ENCODE measurements at regions not wholly inside any gene's neighbourhood (a gene's known extent, or its start where the extent isn't known, plus 50 kb on each side); places are given as distances from the start of the nearest gene placed in this dataset.

- TF ChIP-seq FOXM1 (IDR thresholded peaks at IDR 0.05; ENCODE audit: borderline replicate concordance) (no peak), FOXK2 (IDR thresholded peaks at IDR 0.05) (no peak), SUZ12 (IDR thresholded peaks at IDR 0.05) (no peak), HDGF (IDR thresholded peaks at IDR 0.05; ENCODE audit: borderline replicate concordance) (no peak), SP1 (IDR thresholded peaks at IDR 0.05) (no peak), ELF4 (IDR thresholded peaks at IDR 0.05) (no peak), PKNOX1 (IDR thresholded peaks at IDR 0.05) (no peak), TARDBP (IDR thresholded peaks at IDR 0.05) (no peak), ARNT (IDR thresholded peaks at IDR 0.05) (no peak), NFRKB (IDR thresholded peaks at IDR 0.05) (no peak)
Measured at GRCh38 chr3:152539191-152539764, 270.5 kb downstream of the MBNL1 start.
